GM12878 (cell line): ENCODE measurements at regions not wholly inside any gene's neighbourhood (a gene's known extent, or its start where the extent isn't known, plus 50 kb on each side); places are given as distances from the start of the nearest gene placed in this dataset.

Source experiments
- ATAC-seq: fragments of 200-7000 bp; cut with Tn5 transposase; 3 replicates; pipeline ENCODE4 v1.9.1; 2020; ENCODE audit warnings: mild to moderate bottlenecking, moderate library complexity
- BruUV-seq: library from RNA; stranded (reverse); fragments of 400-500 nt; replicated peaks from 2 replicates; lab custom pipeline; 2021; lab: Mats Ljungman, UMichigan
- CTCF ChIA-PET: fragments of 300-600 bp; sonication (Branson Sonifier 250); formaldehyde crosslinking; extraction: SDS; loops from one replicate; lab custom pipeline; 2021; ENCODE audit warnings: inconsistent platforms; lab: Yijun Ruan, JAX
- POLR2A ChIA-PET: fragments of 350-600 bp; formaldehyde crosslinking; extraction: SDS; loops from one replicate; lab custom pipeline; 2021; ENCODE audit warnings: inconsistent platforms; lab: Charles Lee
- RAD21 ChIA-PET: fragments of 300-600 bp; sonication (Branson Sonifier 250); formaldehyde crosslinking; loops from one replicate; lab custom pipeline; 2023; ENCODE audit warnings: antibody characterized with exemption; ENCODE audit not compliant: unreplicated experiment; lab: Charles Lee
- SMC1A ChIA-PET: fragments of 300-600 bp; sonication (Branson Sonifier 250); formaldehyde crosslinking; loops from one replicate; lab custom pipeline; 2023; ENCODE audit not compliant: unreplicated experiment, uncharacterized antibody; lab: Charles Lee
- DNase-seq: peaks from one replicate; pipeline ENCODE4 v3.0.0-alpha.2; 2011; ENCODE audit warnings: low read depth, low spot score
- FAIRE-seq: peaks from 3 replicates; lab custom pipeline; 2011; peaks lifted over from hg19 to GRCh38; lab: Jason Lieb, UNC
- H2AFZ ChIP-seq: 2 replicates; pipeline ENCODE4 v1.6.0; 2011; ENCODE audit warnings: low read depth, low read length, control low read depth; ENCODE audit not compliant: control insufficient read depth
- H3K27ac ChIP-seq: 2 replicates; pipeline ENCODE4 v1.5.1; 2011; ENCODE audit warnings: control low read depth; ENCODE audit not compliant: control insufficient read depth, insufficient read depth
- H3K27me3 ChIP-seq, 2 experiments: replicated peaks in 1 of 2; 2 replicates each; pipeline versions ENCODE4 v1.6.0 to v1.6.1; 2011; ENCODE audit warnings: low read length in 1 of 2; ENCODE audit not compliant: control insufficient read depth in 2 of 2, insufficient read depth in 2 of 2
- H3K36me3 ChIP-seq, 2 experiments: 2 replicates each; pipeline ENCODE4 v1.5.1; 2011; ENCODE audit warnings: low read length in 1 of 2; ENCODE audit not compliant: control insufficient read depth in 2 of 2, insufficient read depth in 2 of 2
- H3K4me1 ChIP-seq: 2 replicates; pipeline ENCODE4 v1.6.1; 2011; ENCODE audit warnings: mild to moderate bottlenecking, low read length, moderate library complexity, mixed read lengths; ENCODE audit not compliant: control insufficient read depth, insufficient read depth
- H3K4me2 ChIP-seq: 2 replicates; pipeline ENCODE4 v1.6.0; 2011; ENCODE audit warnings: control low read depth; ENCODE audit not compliant: control insufficient read depth, insufficient read depth
- H3K4me3 ChIP-seq: fragments of 200-600 bp; sonication (generic); 2 replicates; pipeline ENCODE4 v1.5.1; 2016
- H3K79me2 ChIP-seq: 2 replicates; pipeline ENCODE4 v1.6.0; 2011; ENCODE audit warnings: low read length; ENCODE audit not compliant: control insufficient read depth, insufficient read depth
- H3K9ac ChIP-seq: 2 replicates; pipeline ENCODE4 v1.8.0; 2011; ENCODE audit warnings: low read length, control low read depth, mixed read lengths; ENCODE audit not compliant: control insufficient read depth, insufficient read depth
- H3K9me3 ChIP-seq: replicated peaks from 3 replicates; pipeline ENCODE4 v1.5.1; 2011; ENCODE audit warnings: mild to moderate bottlenecking, low read length; ENCODE audit not compliant: control insufficient read depth, insufficient read depth
- H4K20me1 ChIP-seq: 2 replicates; pipeline ENCODE4 v1.6.0; 2011; ENCODE audit not compliant: control insufficient read depth, insufficient read depth
- BCL11A ChIP-seq: IDR thresholded peaks from 2 replicates; pipeline ENCODE4 v1.6.1; 2011; ENCODE audit warnings: low read depth, low read length
- CBX3 ChIP-seq: fragments of 200-600 bp; sonication (generic); IDR thresholded peaks from 2 replicates; pipeline ENCODE4 v1.6.1; 2016; ENCODE audit warnings: low read depth, borderline replicate concordance
- CHD1 ChIP-seq: IDR thresholded peaks from 2 replicates; pipeline ENCODE4 v1.6.1; 2012; ENCODE audit warnings: low read depth, low read length, improper control_type of control experiment
- CREM ChIP-seq: IDR thresholded peaks from 2 replicates; pipeline ENCODE4 v1.6.1; 2014; ENCODE audit warnings: antibody characterized with exemption, low read depth
- E4F1 ChIP-seq: fragments of 450-650 bp; IDR thresholded peaks from 2 replicates; pipeline ENCODE4 v1.6.1; 2018; ENCODE audit warnings: borderline replicate concordance, mild to moderate bottlenecking; ENCODE audit not compliant: partially characterized antibody
- ETV6 ChIP-seq, 2 experiments: fragments of 450-650 bp in 1 of 2; IDR thresholded peaks in 1 of 2; conservative IDR thresholded peaks in 1 of 2; 2 replicates each; pipeline ENCODE4 v1.6.1; 2014; ENCODE audit warnings: antibody characterized with exemption in 1 of 2, borderline replicate concordance in 1 of 2, low read depth in 1 of 2, mild to moderate bottlenecking in 1 of 2, moderate library complexity in 1 of 2
- HSF1 ChIP-seq: fragments of 150-350 bp; IDR thresholded peaks from 2 replicates; pipeline ENCODE4 v1.6.1; 2014; ENCODE audit warnings: mild to moderate bottlenecking, low read depth, low read length
- KAT2A ChIP-seq: conservative IDR thresholded peaks from 2 replicates; pipeline ENCODE4 v1.6.1; 2011; ENCODE audit warnings: low read depth, low read length; ENCODE audit not compliant: control insufficient read depth
- MYB ChIP-seq: fragments of 150-350 bp; IDR thresholded peaks from 2 replicates; pipeline ENCODE4 v1.6.1; 2014; ENCODE audit warnings: mild to moderate bottlenecking, low read depth, low read length, borderline replicate concordance
- NFYB ChIP-seq: IDR thresholded peaks from 2 replicates; pipeline ENCODE4 v1.6.1; 2011; ENCODE audit warnings: low read depth, mild to moderate bottlenecking, low read length, improper control_type of control experiment, moderate library complexity; ENCODE audit not compliant: insufficient read depth
- NRF1 ChIP-seq: conservative IDR thresholded peaks from 2 replicates; pipeline ENCODE4 v1.6.1; 2011; ENCODE audit warnings: mild to moderate bottlenecking, low read depth, low read length, improper control_type of control experiment
- PAX5 ChIP-seq: IDR thresholded peaks from 2 replicates; pipeline ENCODE4 v1.6.1; 2011; ENCODE audit warnings: low read depth, low read length, borderline replicate concordance
- SP1 ChIP-seq: IDR thresholded peaks from one replicate; pipeline ENCODE4 v1.6.1; 2011; ENCODE audit warnings: low read depth, low read length
- SREBF1 ChIP-seq: IDR thresholded peaks from 2 replicates; pipeline ENCODE4 v1.6.1; 2012; ENCODE audit warnings: mild to moderate bottlenecking, low read length
- WRNIP1 ChIP-seq: IDR thresholded peaks from 2 replicates; pipeline ENCODE4 v1.6.1; 2011; ENCODE audit warnings: low read depth, low read length, improper control_type of control experiment, borderline replicate concordance
- ZBED1 ChIP-seq: IDR thresholded peaks from 2 replicates; pipeline ENCODE4 v1.6.1; 2016; ENCODE audit warnings: borderline replicate concordance
- ZNF687 ChIP-seq: fragments of 450-650 bp; IDR thresholded peaks from 2 replicates; pipeline ENCODE4 v1.6.1; 2017; ENCODE audit warnings: mild to moderate bottlenecking, moderate library complexity
- WGBS: methylation state at CpG from one replicate; pipeline ENCODE4 v1.1.6; 2016; ENCODE audit warnings: low lambda C conversion rate; ENCODE audit not compliant: insufficient replicate concordance, insufficient coverage; ENCODE audit errors: missing lambda C conversion rate; 5-methylcytosine and 5-hydroxymethylcytosine counted together
- in situ Hi-C: fragments of 300-500 bp; cut with MboI; formaldehyde crosslinking; loops from 9 replicates; pipeline ENCODE4 v1.14.3; 2018; ENCODE audit warnings: mixed read lengths
- intact Hi-C: fragments of 100-400 bp; cut with micrococcal nuclease; formaldehyde crosslinking; loops from one replicate; pipeline ENCODE4 v1.14.2; 2022; ENCODE audit not compliant: unreplicated experiment

GRCh38 chr12:24080465-24080864, 131.0 kb upstream of the SOX5 start (continued):
- no peak for TF ChIP-seq E4F1

- Histone ChIP-seq H3K79me2 (no peaks in the 10 kb centered on the region), H4K20me1 (no peaks in the 10 kb centered on the region), H3K4me3 (no peak overlapping the region), H3K4me1 (no peaks in the 10 kb centered on the region), H3K27me3 (no peaks in the 10 kb centered on the region), H3K9ac (no peak overlapping the region), H3K36me3 (no peaks in the 10 kb centered on the region), H2AFZ (no peak overlapping the region), H3K9me3 (no peaks in the 10 kb centered on the region), H3K27ac (no peak overlapping the region), H3K4me2 (no peak overlapping the region)
- in situ Hi-C loops (no loop called here), intact Hi-C loops (no loop called here)
- ChIA-PET SMC1A (no interaction called here), CTCF (no interaction called here), POLR2A (no interaction called here), RAD21 (no interaction called here)
- FAIRE-seq (no peak), ATAC-seq (no peak), DNase-seq (no peak)
- BruUV-seq = no TSS peak
- WGBS = 6% methylated on average over 2 of the region's 2 CpGs
- TF ChIP-seq MYB = no peak
- no peak for TF ChIP-seq SP1
- TF ChIP-seq CHD1 = no peak
- no peak for TF ChIP-seq HSF1
- no peak for TF ChIP-seq CBX3
- no peak for TF ChIP-seq BCL11A
- TF ChIP-seq WRNIP1 = no peak
- TF ChIP-seq KAT2A = no peak
- TF ChIP-seq SREBF1 = no peak
- TF ChIP-seq NFYB = no peak
- TF ChIP-seq NRF1 = no peak
- no peak for TF ChIP-seq ETV6 (conservative IDR thresholded peaks at IDR 0.05 in 1 of 2, IDR thresholded peaks at IDR 0.05 in 1 of 2; ENCODE audit: borderline replicate concordance in 1 of 2, low read depth in 1 of 2)
- no peak for TF ChIP-seq ZBED1
- no peak for TF ChIP-seq ZNF687
- no peak for TF ChIP-seq CREM
- no peak for TF ChIP-seq PAX5
Measured at GRCh38 chr12:24079083-24079482, 129.6 kb upstream of the SOX5 start.
